K562 (cell line): ENCODE measurements at regions not wholly inside any gene's neighbourhood (a gene's known extent, or its start where the extent isn't known, plus 50 kb on each side); places are given as distances from the start of the nearest gene placed in this dataset.

Source experiments
- ATAC-seq: fragments of 200-7000 bp; cut with Tn5 transposase; 3 replicates; pipeline ENCODE4 v1.9.1; 2020; ENCODE audit warnings: moderate library complexity
- BruUV-seq: library from RNA; stranded (reverse); fragments of 400-500 nt; replicated peaks from 2 replicates; lab custom pipeline; 2021; lab: Mats Ljungman, UMichigan
- CTCF ChIA-PET: fragments of 300-600 bp; formaldehyde crosslinking; extraction: SDS; loops from one replicate; lab custom pipeline; 2021; ENCODE audit warnings: low intra/inter-chr PET ratio; lab: Yijun Ruan, JAX
- POLR2A ChIA-PET: fragments of 300-600, 350-650 bp; sonication (Branson Sonifier 250); formaldehyde crosslinking; extraction: SDS; loops from one replicate; lab custom pipeline; 2021; ENCODE audit warnings: antibody characterized with exemption, inconsistent platforms; lab: Yijun Ruan, JAX
- DNase-seq, 4 experiments: peaks; one replicate each; pipeline versions ENCODE4 v3.0.0 to v3.0.0-alpha.2; 2011 to 2018; ENCODE audit warnings: low spot score in 3 of 4, mixed read lengths in 3 of 4; ENCODE audit errors: extremely low read depth in 1 of 4
- FAIRE-seq: peaks from 2 replicates; lab custom pipeline; 2011; peaks lifted over from hg19 to GRCh38; lab: Jason Lieb, UNC
- H2AFZ ChIP-seq: 2 replicates; pipeline ENCODE4 v1.6.0; 2011; ENCODE audit warnings: low read depth, low read length, control low read depth, inconsistent platforms
- H3K27ac ChIP-seq: fragments of 200-600 bp; 3 replicates; pipeline ENCODE4 v1.8.0; 2011; ENCODE audit warnings: low read depth, mild to moderate bottlenecking, control low read depth, inconsistent platforms, low read length, moderate library complexity, mixed read lengths; ENCODE audit errors: extremely low read depth
- H3K27me3 ChIP-seq, 2 experiments: fragments of 300-600 bp in 1 of 2; 2 replicates in 1 of 2; 3 replicates in 1 of 2; pipeline versions ENCODE4 v1.6.0 to v1.8.0; 2011; ENCODE audit warnings: inconsistent platforms in 2 of 2, low read length in 2 of 2, mild to moderate bottlenecking in 1 of 2, mixed read lengths in 1 of 2, moderate library complexity in 1 of 2; ENCODE audit not compliant: control insufficient read depth in 2 of 2, insufficient read depth in 2 of 2
- H3K36me3 ChIP-seq: fragments of 300-600 bp; 3 replicates; pipeline ENCODE4 v1.8.0; 2011; ENCODE audit warnings: mild to moderate bottlenecking, low read length, inconsistent platforms; ENCODE audit not compliant: control insufficient read depth, insufficient read depth
- H3K4me1 ChIP-seq, 2 experiments: fragments of 200-600 bp in 1 of 2; replicated peaks in 1 of 2; 2 replicates in 1 of 2; 3 replicates in 1 of 2; pipeline versions ENCODE4 v1.5.1 to v1.8.0; 2011; ENCODE audit warnings: inconsistent platforms in 2 of 2, low read length in 2 of 2, mild to moderate bottlenecking in 1 of 2, mixed read lengths in 1 of 2, moderate library complexity in 1 of 2; ENCODE audit not compliant: control insufficient read depth in 2 of 2, insufficient read depth in 2 of 2
- H3K4me2 ChIP-seq: 2 replicates; pipeline ENCODE4 v1.6.1; 2011; ENCODE audit warnings: low read length, control low read depth, inconsistent platforms, mixed read lengths; ENCODE audit not compliant: insufficient read depth
- H3K4me3 ChIP-seq: fragments of 200-600 bp; sonication (generic), shearing (Covaris generic); 2 replicates; pipeline ENCODE4 v1.5.1; 2016; ENCODE audit warnings: control low read depth, inconsistent platforms
- H3K79me2 ChIP-seq: fragments of 200-600 bp; 3 replicates; pipeline ENCODE4 v1.8.0; 2011; ENCODE audit warnings: low read length, inconsistent platforms; ENCODE audit not compliant: control insufficient read depth, insufficient read depth
- H3K9ac ChIP-seq, 2 experiments: 2 replicates each; pipeline versions ENCODE4 v1.6.0 to v1.6.1; 2011; ENCODE audit warnings: low read depth in 2 of 2, low read length in 2 of 2, control low read depth in 1 of 2, inconsistent platforms in 1 of 2, mild to moderate bottlenecking in 1 of 2, mixed read lengths in 1 of 2; ENCODE audit not compliant: insufficient read depth in 1 of 2
- H3K9me1 ChIP-seq: one replicate; pipeline ENCODE4 v1.6.0; 2011; ENCODE audit warnings: inconsistent platforms, mild to moderate bottlenecking, low read length, moderate library complexity; ENCODE audit not compliant: control insufficient read depth, insufficient read depth
- H3K9me3 ChIP-seq: replicated peaks from 2 replicates; pipeline ENCODE4 v1.5.1; 2011; ENCODE audit warnings: low read depth, low read length, inconsistent platforms; ENCODE audit not compliant: control insufficient read depth, insufficient read depth
- H4K20me1 ChIP-seq: replicated peaks from 2 replicates; pipeline ENCODE4 v1.6.1; 2011; ENCODE audit warnings: low read length, inconsistent platforms, mixed read lengths; ENCODE audit not compliant: control insufficient read depth, insufficient read depth
- E2F3 ChIP-seq: fragments of 250-450 bp; sonication (Bioruptor Pico); IDR thresholded peaks from 2 replicates; pipeline ENCODE4 v1.4.0; 2020; ENCODE audit warnings: mild to moderate bottlenecking
- HMG20A ChIP-seq: fragments of 450-650 bp; formaldehyde crosslinking; conservative IDR thresholded peaks from 2 replicates; pipeline ENCODE4 v1.4.0; 2020; ENCODE audit warnings: mild to moderate bottlenecking, mixed read lengths
- TEAD4 ChIP-seq, 2 experiments: sonication (generic) in 1 of 2; formaldehyde crosslinking in 1 of 2; IDR thresholded peaks; 2 replicates each; pipeline versions ENCODE4 v1.6.1 to v1.8.0; 2012 to 2022; ENCODE audit warnings: borderline replicate concordance in 1 of 2, inconsistent platforms in 1 of 2, low read length in 1 of 2, mild to moderate bottlenecking in 1 of 2, missing genetic modification reagents in 1 of 2
- in situ Hi-C: fragments of 300-500 bp; cut with MboI; formaldehyde crosslinking; loops from 4 replicates; pipeline ENCODE4 v1.15.0; 2018; ENCODE audit warnings: inconsistent platforms, mixed read lengths
- intact Hi-C: fragments of 100-400 bp; cut with micrococcal nuclease; formaldehyde crosslinking; loops from 2 replicates; pipeline ENCODE4 v1.14.2; 2022
- TF ChIP-seq, protein P1 (sequence below), 3 experiments: fragments of 200-800 bp in 1 of 3; sonication (Bioruptor generic) in 1 of 3; sonication (generic) in 1 of 3; formaldehyde crosslinking in 1 of 3; IDR thresholded peaks; 2 replicates each; pipeline versions ENCODE4 v1.6.1 to v1.8.0; 2016 to 2022; ENCODE audit warnings: mild to moderate bottlenecking in 2 of 3, missing compliant biosample characterization in 2 of 3, missing genetic modification characterization in 2 of 3, missing genetic modification reagents in 1 of 3

GRCh38 chr7:68247571-68247970, 1250.9 kb downstream of the TYW1 start (continued):
- TF ChIP-seq TEAD4 (IDR thresholded peaks at IDR 0.05; ENCODE audit: low read length) (no peak), TEAD4 (CRISPR knock-in tag; IDR thresholded peaks at IDR 0.05; ENCODE audit: borderline replicate concordance) (no peak), E2F3 (CRISPR knock-in tag) (no peak)
- TF ChIP-seq, protein P1, sequence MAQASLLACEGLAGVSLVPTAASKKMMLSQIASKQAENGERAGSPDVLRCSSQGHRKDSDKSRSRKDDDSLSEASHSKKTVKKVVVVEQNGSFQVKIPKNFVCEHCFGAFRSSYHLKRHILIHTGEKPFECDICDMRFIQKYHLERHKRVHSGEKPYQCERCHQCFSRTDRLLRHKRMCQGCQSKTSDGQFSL (CRISPR knock-in tag; IDR thresholded peaks at IDR 0.05) = no peak
- TF ChIP-seq, protein P1 (tag; IDR thresholded peaks at IDR 0.05) = no peak
- TF ChIP-seq, all 486 proteins: peak for 0

DNA sequence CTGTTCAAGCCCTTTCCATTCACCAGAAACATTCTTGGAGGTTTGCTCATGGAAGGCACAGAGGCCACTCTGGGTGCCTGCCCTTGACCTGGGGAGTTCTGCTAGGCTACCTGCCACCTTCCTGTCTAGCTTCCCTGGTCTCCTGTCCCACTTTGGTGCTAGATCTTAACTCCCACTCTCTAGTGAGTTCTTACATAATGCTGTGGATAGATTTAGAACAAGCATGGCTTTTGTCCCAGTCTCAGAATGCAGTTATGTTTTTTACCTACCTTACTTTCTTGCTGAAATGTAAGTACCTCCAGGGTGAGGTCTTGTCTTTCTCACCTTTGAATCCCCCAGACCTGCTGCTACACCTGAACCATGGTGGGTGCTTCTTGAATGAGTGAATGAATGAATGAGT, 1252.3 kb downstream of the TYW1 start:
- TF ChIP-seq HMG20A (CRISPR knock-in tag) = no peak

More for the DNA sequence above, 1252.3 kb downstream of the TYW1 start:
- Histone ChIP-seq H3K36me3 (no peaks in the 10 kb centered on the region), H3K9me1 (no peaks in the 10 kb centered on the region), H3K79me2 (no peaks in the 10 kb centered on the region), H2AFZ (no peak overlapping the region), H4K20me1 (no peaks in the 10 kb centered on the region), H3K9me3 (no peaks in the 10 kb centered on the region), H3K27me3 (no peaks in the 10 kb centered on the region), H3K4me2 (no peak overlapping the region), H3K4me1 (no peaks in the 10 kb centered on the region), H3K4me3 (no peak overlapping the region), H3K9ac (no peak overlapping the region), H3K27ac (no peak overlapping the region)
- CTCF ChIA-PET = no interaction called here
- ATAC-seq (no peak), FAIRE-seq (no peak), DNase-seq (no peak)
- POLR2A ChIA-PET = no interaction called here
- no TSS peak for BruUV-seq
- in situ Hi-C loops (no loop called here), intact Hi-C loops (no loop called here)
